HG03064 (cell line): ENCODE measurements at regions not wholly inside any gene's neighbourhood (a gene's known extent, or its start where the extent isn't known, plus 50 kb on each side); places are given as distances from the start of the nearest gene placed in this dataset.

Experiments used
- ATAC-seq: cut with Tn5 transposase; IDR thresholded peaks from one replicate; pipeline ENCODE4 v1.9.1; 2021; ENCODE audit warnings: low read depth; ENCODE audit not compliant: unreplicated experiment

- no peak for ATAC-seq
Observed at GRCh38 chr13:84303035-84303434, 420.8 kb upstream of the SLITRK1 start.

GRCh38 chr13:84297251-84297650 lies 415.0 kb upstream of the SLITRK1 start:
- ATAC-seq, result no peak

GRCh38 chr13:84296401-84296800 lies 414.1 kb upstream of the SLITRK1 start:
- ATAC-seq, result no peak

GRCh38 chr13:84294576-84294975 lies 412.3 kb upstream of the SLITRK1 start:
- ATAC-seq, result no peak

GRCh38 chr13:84290386-84290785 lies 408.1 kb upstream of the SLITRK1 start:
- ATAC-seq, result no peak

- no peak for ATAC-seq
Observed at GRCh38 chr13:84279166-84279565, 396.9 kb upstream of the SLITRK1 start.

GRCh38 chr13:84272877-84273562 lies 390.7 kb upstream of the SLITRK1 start:
- no peak for ATAC-seq

GRCh38 chr13:84265257-84265764 lies 383.0 kb upstream of the SLITRK1 start:
- no peak for ATAC-seq

GRCh38 chr13:84263354-84264069 lies 381.2 kb upstream of the SLITRK1 start:
- no peak for ATAC-seq

GRCh38 chr13:84255226-84255797 lies 373.0 kb upstream of the SLITRK1 start:
- no peak for ATAC-seq

GRCh38 chr13:84249463-84249862 lies 367.2 kb upstream of the SLITRK1 start:
- ATAC-seq, result no peak

GRCh38 chr13:84243340-84243739 lies 361.1 kb upstream of the SLITRK1 start:
- ATAC-seq, result no peak

- ATAC-seq, result no peak
Observed at GRCh38 chr13:84239032-84239431, 356.8 kb upstream of the SLITRK1 start.

GRCh38 chr13:84238381-84238780 lies 356.1 kb upstream of the SLITRK1 start:
- no peak for ATAC-seq

- no peak for ATAC-seq
Observed at GRCh38 chr13:84237143-84237542, 354.9 kb upstream of the SLITRK1 start.

- ATAC-seq, result no peak
Observed at GRCh38 chr13:84234416-84234815, 352.1 kb upstream of the SLITRK1 start.

GRCh38 chr13:84230568-84230967 lies 348.3 kb upstream of the SLITRK1 start:
- no peak for ATAC-seq

- no peak for ATAC-seq
Observed at GRCh38 chr13:84211048-84211447, 328.8 kb upstream of the SLITRK1 start.

GRCh38 chr13:84208246-84208910 lies 326.1 kb upstream of the SLITRK1 start:
- no peak for ATAC-seq

- no peak for ATAC-seq
Observed at GRCh38 chr13:84207509-84207908, 325.2 kb upstream of the SLITRK1 start.

- no peak for ATAC-seq
Observed at GRCh38 chr13:84200971-84201370, 318.7 kb upstream of the SLITRK1 start.
